Panc1 (cell line): ENCODE measurements at regions not wholly inside any gene's neighbourhood (a gene's known extent, or its start where the extent isn't known, plus 50 kb on each side); places are given as distances from the start of the nearest gene placed in this dataset.
A peak's percentile ranks its signal among the peaks of the same experiment; 100 is the strongest.
"Not testable (repeated sequence)": the region's sequence is repeated elsewhere in the genome, so short reads cannot be mapped to it uniquely, and the experiment has no call there.

Experiments
- ATAC-seq: fragments of 200-7000 bp; cut with Tn5 transposase; 2 replicates; pipeline ENCODE4 v1.9.1; 2020; ENCODE audit warnings: mild to moderate bottlenecking, moderate library complexity
- BruUV-seq: library from RNA; stranded (reverse); fragments of 400-500 nt; replicated peaks from 2 replicates; lab custom pipeline; 2021; lab: Mats Ljungman, UMichigan
- CTCF ChIA-PET: fragments of 300-600 bp; sonication (Branson Sonifier 250); formaldehyde crosslinking; loops from one replicate; lab custom pipeline; 2022; ENCODE audit warnings: antibody characterized with exemption; lab: Charles Lee
- POLR2A ChIA-PET: fragments of 300-600 bp; sonication (Branson Sonifier 250); formaldehyde crosslinking; loops from one replicate; lab custom pipeline; 2022; ENCODE audit warnings: antibody characterized with exemption; lab: Charles Lee
- DNase-seq: peaks from one replicate; pipeline ENCODE4 v3.0.0-alpha.2; 2010; ENCODE audit warnings: low read depth, low spot score
- H3K27ac ChIP-seq: 2 replicates; pipeline ENCODE4 v1.5.1; 2011; ENCODE audit warnings: mild to moderate bottlenecking, low read length, inconsistent platforms
- H3K27me3 ChIP-seq: fragments of 200-500 bp; sonication (Bioruptor generic); 2 replicates; pipeline ENCODE4 v1.6.0; 2014; ENCODE audit warnings: low read length, inconsistent platforms; ENCODE audit not compliant: control insufficient read depth, insufficient read depth
- H3K36me3 ChIP-seq: fragments of 200-500 bp; sonication (Bioruptor generic); 2 replicates; pipeline ENCODE4 v1.5.1; 2014; ENCODE audit warnings: inconsistent platforms, mild to moderate bottlenecking, low read length, moderate library complexity; ENCODE audit not compliant: control insufficient read depth, insufficient read depth
- H3K4me1 ChIP-seq: 2 replicates; pipeline ENCODE4 v1.5.1; 2011; ENCODE audit warnings: inconsistent platforms, mild to moderate bottlenecking, low read length, moderate library complexity; ENCODE audit not compliant: control insufficient read depth, insufficient read depth
- H3K4me3 ChIP-seq, 2 experiments: 2 replicates each; pipeline ENCODE4 v1.5.1; 2011 to 2012; ENCODE audit warnings: low read depth in 2 of 2, low read length in 2 of 2, mild to moderate bottlenecking in 2 of 2, inconsistent platforms in 1 of 2, moderate library complexity in 1 of 2
- H3K9me3 ChIP-seq: fragments of 200-500 bp; sonication (Bioruptor generic); 2 replicates; pipeline ENCODE4 v1.5.1; 2014; ENCODE audit warnings: low read depth, mild to moderate bottlenecking, inconsistent platforms, low read length, moderate library complexity; ENCODE audit not compliant: control insufficient read depth, insufficient read depth
- CTCF ChIP-seq: fragments of 450-650 bp; IDR thresholded peaks from 2 replicates; pipeline ENCODE4 v1.5.1; 2017; ENCODE audit warnings: mild to moderate bottlenecking
- POLR2AphosphoS5 ChIP-seq: IDR thresholded peaks from 2 replicates; pipeline ENCODE4 v1.6.1; 2012; ENCODE audit warnings: mild to moderate bottlenecking, low read depth, low read length, moderate library complexity
- SIN3A ChIP-seq: IDR thresholded peaks from 2 replicates; pipeline ENCODE4 v1.6.1; 2012; ENCODE audit warnings: low read depth, mild to moderate bottlenecking, low read length, moderate library complexity, borderline replicate concordance; ENCODE audit not compliant: insufficient read depth
- TCF7L2 ChIP-seq: IDR thresholded peaks from 2 replicates; pipeline ENCODE4 v1.6.1; 2011; ENCODE audit warnings: mild to moderate bottlenecking, low read depth, low read length, inconsistent platforms
- in situ Hi-C: cut with HindIII; loops from 2 replicates; pipeline ENCODE4 v1.10.0; 2016; ENCODE audit warnings: low sequenced_read_pairs, low pct_unique_long_range_greater_than_20kb
- intact Hi-C: fragments of 100-400 bp; cut with micrococcal nuclease; formaldehyde crosslinking; loops from one replicate; pipeline ENCODE4 v1.10.0; 2022; ENCODE audit not compliant: unreplicated experiment

- in situ Hi-C loops (no loop called here), intact Hi-C loops (no loop called here)
- Histone ChIP-seq H3K4me3 (no peak overlapping the region), H3K27ac (no peak overlapping the region), H3K4me1 (no peaks in the 10 kb centered on the region), H3K9me3 (no peaks in the 10 kb centered on the region), H3K36me3 (no peaks in the 10 kb centered on the region), H3K27me3 (no peaks in the 10 kb centered on the region)
- POLR2A ChIA-PET = no interaction called here
- TF ChIP-seq CTCF (no peak), TCF7L2 (no peak), POLR2AphosphoS5 (no peak), SIN3A (no peak)
- CTCF ChIA-PET = no interaction called here
- no TSS peak for BruUV-seq
- DNase-seq (no peak), ATAC-seq (no peak)
Measured at GRCh38 chr14:106670011-106670410, 1143.6 kb downstream of the TMEM121 start.

GRCh38 chr14:106674093-106674492 lies 1147.7 kb downstream of the TMEM121 start:
- CTCF ChIA-PET = not testable (repeated sequence)

GRCh38 chr14:106674509-106675125 lies 1148.2 kb downstream of the TMEM121 start:
- CTCF ChIA-PET, H3K27ac ChIP-seq, H3K36me3 ChIP-seq, H3K4me1 ChIP-seq, ATAC-seq, intact Hi-C loops, BruUV-seq, in situ Hi-C loops, H3K27me3 ChIP-seq, POLR2A ChIA-PET, DNase-seq, H3K4me3 ChIP-seq, H3K9me3 ChIP-seq: not testable (repeated sequence)
- TF ChIP-seq CTCF = peak; percentile 31; the same call in 1 of the 2 replicates

More at GRCh38 chr14:106674093-106674492, 1147.7 kb downstream of the TMEM121 start:
- H3K4me3 ChIP-seq, H3K4me1 ChIP-seq, intact Hi-C loops, H3K27me3 ChIP-seq, H3K27ac ChIP-seq, DNase-seq, H3K36me3 ChIP-seq, H3K9me3 ChIP-seq, in situ Hi-C loops, POLR2A ChIA-PET, ATAC-seq, BruUV-seq: not testable (repeated sequence)

- H3K27ac ChIP-seq, H3K9me3 ChIP-seq, DNase-seq: not testable (repeated sequence)
Measured at GRCh38 chr14:106675716-106676115, 1149.3 kb downstream of the TMEM121 start.

More at GRCh38 chr14:106675716-106676115, 1149.3 kb downstream of the TMEM121 start:
- intact Hi-C loops, BruUV-seq, H3K4me3 ChIP-seq, ATAC-seq, H3K4me1 ChIP-seq, CTCF ChIA-PET, H3K27me3 ChIP-seq, in situ Hi-C loops, H3K36me3 ChIP-seq, POLR2A ChIA-PET: not testable (repeated sequence)
